ENCODE measurements at regions not wholly inside any gene's neighbourhood (a gene's known extent, or its start where the extent isn't known, plus 50 kb on each side); places are given as distances from the start of the nearest gene placed in this dataset.

DNA sequence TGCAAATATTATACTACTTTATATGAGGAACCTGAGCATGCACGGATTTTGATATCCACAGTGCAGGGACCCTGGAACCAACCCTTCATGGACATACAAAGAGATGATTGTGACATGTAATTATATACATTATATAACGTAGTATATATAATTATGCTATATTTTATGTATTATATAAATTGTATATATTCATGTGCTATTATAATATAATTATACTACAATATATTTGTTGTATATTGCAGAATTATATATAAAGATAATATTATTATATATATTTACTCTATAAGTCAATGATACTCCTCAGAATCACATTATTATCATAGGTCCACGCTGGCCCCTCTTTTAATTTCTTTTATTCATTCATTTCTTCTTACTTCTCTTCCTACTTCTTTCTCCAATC is 70.9 kb downstream of the TNFSF18 start:
- DNase-seq (ENCODE audit: low read depth in 2 of 2), result no peak

- DNase-seq (ENCODE audit: low read depth in 2 of 2), result no peak
Measured at GRCh38 chr1:172980456-172980855, 70.3 kb downstream of the TNFSF18 start.

- no peak for DNase-seq (ENCODE audit: low read depth in 2 of 2)
Measured at GRCh38 chr1:172980971-172981370, 69.8 kb downstream of the TNFSF18 start.

Data from stimulated activated CD4-positive, alpha-beta T cell treated with anti-CD3 and anti-CD28 coated beads, Interleukin-4, amount 100 ng/mL, for 48 hours (primary cell).